Stimulated activated CD4-positive, alpha-beta T cell treated with anti-CD3 and anti-CD28 coated beads, Interleukin-2, amount 100 ng/mL, for 48 hours (primary cell): ENCODE measurements at regions not wholly inside any gene's neighbourhood (a gene's known extent, or its start where the extent isn't known, plus 50 kb on each side); places are given as distances from the start of the nearest gene placed in this dataset.

Experiments
- DNase-seq, 2 donors: peaks; one replicate each; pipeline ENCODE4 v3.0.0-alpha.2; 2020

DNA sequence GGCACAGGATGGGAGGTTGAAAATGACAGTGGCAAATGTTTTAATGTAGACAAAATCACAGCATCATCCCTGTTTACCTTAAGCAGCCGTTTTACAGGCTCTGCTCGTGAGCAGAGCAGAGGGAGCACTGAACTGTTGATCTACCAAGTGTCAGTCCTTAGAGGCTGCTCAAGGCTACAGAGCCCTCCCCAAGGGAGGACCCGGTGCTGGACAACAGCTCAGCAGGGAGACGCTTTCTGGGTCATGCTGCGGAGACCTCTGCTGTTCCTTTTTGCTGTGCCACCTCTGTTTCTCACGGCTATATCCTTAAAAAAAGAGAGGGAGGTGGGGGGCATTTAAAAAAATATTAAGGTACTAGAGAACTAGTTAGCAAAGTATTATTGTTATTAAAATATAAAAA, 400.2 kb downstream of the GABRB3 start:
- DNase-seq: no peak

DNA sequence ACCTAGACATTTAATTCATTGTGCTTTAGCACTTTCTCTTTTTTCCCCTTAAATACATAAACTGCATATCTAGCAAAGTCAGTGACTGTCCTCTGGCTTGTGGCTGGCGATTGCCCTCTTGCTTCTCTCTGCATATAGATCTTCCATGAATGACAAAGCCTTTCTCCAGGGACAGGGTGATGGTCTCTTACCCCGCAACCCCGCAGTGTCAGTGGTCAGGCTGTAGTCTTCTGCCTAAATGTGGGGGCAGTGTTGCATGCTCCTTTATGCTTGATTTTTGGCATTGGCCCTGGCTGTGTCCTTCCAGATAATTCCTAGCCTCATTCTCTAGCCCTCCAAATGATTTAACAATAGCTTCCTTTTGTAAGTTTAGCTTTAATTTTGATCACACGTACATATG, 407.8 kb downstream of the GABRB3 start:
- no peak for DNase-seq

DNA sequence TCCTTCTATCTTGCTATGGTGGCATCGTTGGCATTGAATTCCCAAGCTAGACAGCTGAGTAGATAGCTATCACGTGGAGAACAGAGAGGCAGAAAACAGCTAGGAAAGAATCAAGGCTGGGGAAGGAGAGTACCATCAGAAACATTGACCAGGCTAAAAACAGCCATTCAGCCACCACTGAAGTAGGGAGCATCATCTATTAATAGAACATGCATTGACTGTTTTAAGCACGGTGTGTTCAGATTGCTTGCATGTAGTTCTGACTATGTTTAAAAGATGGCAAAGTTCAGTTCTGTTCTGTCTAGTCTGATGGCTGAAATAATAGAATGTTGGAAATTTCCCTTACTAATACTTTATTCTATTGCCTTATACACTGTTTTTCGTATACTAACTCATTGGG, 413.0 kb downstream of the GABRB3 start:
- DNase-seq: no peak

DNA sequence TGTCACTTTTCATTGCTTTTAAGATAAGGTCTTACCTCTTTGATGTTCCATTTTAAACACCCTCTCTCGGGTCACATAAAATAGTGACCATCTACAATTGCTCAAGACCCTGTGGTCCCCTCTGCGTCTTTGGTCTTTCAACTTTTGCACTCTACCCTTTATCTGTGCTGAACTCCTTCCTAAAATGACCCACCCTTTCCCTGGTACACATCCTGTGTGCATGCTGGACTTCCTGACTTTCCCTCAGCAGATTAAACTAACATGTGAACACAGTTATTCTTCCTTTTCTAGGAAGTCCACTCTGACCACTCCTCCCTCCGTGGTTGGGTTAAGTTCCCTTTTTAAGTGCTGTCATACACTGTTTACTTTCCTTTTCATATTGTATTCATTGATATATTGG, 414.2 kb downstream of the GABRB3 start:
- no peak for DNase-seq

DNA sequence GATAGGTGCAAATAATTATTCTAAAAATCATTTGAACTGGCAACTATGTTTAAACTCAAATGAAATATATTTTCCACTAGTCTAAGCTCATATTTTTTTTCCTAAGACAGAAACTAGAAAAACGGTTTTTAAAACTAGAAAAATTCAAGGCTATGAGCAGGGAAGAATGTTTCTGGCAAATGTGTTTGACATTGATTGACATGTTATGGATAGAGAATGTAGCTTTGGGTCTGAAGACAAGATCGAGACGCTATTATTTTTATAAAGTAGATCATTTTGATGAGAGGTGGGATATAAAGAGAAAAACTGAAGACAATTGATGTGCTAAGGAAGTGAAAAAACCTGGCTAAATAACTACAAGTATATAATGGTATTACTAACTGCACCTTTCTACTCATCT, 415.2 kb downstream of the GABRB3 start:
- no peak for DNase-seq

DNA sequence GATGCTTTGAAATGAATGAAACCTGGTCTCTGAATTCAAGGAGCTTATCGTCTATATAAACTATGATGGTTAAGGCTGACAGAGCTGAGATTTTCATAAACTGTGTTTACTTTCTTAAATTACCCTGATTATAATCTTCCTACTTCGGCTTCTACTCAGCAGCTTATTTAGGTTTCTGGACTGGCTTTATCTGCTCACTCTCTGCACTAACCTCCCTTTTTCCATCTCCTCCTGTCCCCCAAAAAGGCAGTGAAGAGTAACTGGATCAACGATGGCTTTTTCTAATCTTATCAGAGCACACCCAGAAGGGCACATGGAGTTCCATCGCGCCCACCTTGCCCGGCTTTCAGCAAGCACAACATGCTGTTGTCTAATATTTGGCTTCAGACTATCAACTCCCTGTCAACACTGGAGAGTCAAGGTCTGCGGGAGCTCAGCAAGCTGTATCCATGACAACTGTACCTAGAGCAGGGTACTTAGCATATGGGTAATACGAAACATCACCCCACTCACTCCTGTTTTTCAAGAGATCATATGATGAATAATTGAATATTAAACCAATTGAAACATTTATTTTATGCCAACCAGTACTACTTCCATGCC, 417.3 kb downstream of the GABRB3 start:
- no peak for DNase-seq

DNA sequence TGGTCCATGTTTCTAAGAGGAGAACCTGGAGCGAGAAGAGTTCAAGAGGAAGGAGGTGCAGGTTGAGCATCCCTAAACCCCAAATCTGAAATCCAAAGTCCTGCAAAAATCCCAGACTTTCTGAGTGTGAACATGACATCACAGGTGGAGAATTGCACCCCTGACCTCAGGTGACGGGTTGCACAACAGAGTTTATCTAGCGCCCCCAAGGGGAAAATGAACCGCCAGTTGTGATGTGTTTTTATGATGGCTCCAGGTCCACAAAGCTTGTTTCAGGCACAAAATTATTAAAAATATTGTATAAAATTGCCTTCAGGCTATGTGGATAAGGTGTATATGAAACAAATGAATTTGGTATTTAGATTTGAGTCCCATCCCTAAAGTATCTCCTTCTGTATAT, 420.0 kb downstream of the GABRB3 start:
- DNase-seq: no peak

DNA sequence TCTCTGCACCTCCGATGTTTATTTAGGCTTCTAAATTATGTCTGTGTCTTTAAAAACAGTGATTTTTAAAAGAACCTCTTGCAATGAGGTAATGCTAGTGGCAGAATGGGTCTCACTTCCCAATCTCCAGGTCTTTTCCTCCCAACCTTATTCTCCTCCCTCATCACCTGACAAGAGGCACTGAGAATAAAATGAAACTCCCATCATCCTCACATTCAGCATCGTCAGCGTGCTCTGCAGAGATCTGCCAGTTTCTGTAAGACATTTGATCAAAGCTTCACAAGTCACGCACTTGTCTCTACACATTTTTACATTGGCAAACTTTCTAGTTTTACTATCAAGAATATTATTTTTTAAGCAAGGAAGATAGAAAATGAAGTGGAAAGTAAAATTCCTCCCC, 420.5 kb downstream of the GABRB3 start:
- DNase-seq: no peak

DNA sequence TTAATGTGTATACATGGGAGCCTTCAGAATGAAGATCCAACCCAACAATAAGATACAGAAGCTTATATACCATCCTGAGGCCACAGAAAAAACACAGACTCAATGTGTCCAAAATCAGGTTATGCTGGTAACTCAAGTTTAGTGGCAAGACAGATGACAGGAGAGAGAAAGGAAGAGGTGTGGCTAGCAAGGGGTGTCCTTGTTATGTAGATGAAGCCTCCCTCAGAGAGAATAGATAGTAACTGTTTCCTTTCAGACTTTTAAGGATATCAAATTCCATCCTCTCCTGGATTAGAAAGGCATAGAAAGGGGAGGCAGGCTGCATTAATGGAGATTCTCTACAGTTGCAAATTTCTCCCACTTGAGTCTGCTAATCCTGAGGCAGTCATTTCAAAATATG, 447.4 kb downstream of the GABRB3 start:
- DNase-seq: no peak

DNA sequence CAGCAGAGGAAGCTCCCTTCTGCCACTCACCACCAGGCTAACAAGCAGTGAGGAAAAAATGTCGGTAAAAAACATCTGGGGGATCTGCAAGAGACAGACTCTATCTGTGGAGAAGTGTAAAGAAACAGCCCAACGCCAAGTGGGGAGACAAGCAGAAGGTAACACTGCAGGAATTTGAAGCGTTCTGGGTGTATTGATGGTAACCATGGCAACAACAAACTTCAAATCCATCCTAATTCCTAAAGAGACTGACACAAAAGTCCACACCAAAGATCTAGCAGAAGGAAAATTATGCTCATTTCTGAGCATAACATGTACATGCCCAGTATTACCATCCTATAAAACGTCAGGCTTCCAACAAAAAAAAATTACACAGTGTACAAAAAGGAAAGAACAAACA, 449.3 kb downstream of the GABRB3 start:
- no peak for DNase-seq

DNA sequence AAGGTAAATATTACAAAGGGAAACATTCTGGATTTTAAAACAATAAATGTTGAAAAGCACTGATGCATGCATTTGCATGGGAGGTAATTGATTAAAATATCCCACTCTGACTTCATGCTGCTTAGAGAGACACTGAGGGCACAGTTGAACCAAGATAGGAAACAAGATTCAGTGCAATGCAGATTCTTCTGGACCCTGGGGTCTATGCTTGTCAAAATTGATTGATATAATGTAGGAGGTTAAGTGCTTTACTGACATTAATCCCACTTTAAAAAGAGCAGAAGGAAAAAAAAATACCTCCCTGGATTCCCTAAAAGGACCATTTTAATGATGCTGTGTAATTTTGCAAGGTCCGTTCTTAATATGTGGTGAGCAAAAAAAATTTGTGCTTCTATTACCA, 454.2 kb downstream of the GABRB3 start:
- DNase-seq: no peak

DNA sequence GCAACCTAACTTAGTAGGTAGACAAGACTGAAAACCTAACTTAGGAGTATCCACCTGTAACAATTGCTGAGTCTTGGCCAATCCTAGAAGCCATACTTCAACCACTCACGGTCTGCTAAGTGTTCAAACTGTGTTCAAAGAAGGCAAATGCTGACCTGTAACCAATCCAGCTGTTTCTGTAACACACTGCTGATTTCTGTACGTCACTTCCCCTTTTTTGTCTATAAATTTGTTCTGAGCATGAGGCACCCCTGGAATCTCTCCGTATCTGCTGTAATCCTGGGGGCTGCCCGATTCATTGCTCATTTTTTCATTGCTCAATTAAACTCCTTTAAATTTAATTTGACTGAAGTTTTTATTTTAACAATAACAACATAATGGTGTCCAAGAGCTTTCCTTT, 451.4 kb upstream of the ATP10A start:
- no peak for DNase-seq

DNA sequence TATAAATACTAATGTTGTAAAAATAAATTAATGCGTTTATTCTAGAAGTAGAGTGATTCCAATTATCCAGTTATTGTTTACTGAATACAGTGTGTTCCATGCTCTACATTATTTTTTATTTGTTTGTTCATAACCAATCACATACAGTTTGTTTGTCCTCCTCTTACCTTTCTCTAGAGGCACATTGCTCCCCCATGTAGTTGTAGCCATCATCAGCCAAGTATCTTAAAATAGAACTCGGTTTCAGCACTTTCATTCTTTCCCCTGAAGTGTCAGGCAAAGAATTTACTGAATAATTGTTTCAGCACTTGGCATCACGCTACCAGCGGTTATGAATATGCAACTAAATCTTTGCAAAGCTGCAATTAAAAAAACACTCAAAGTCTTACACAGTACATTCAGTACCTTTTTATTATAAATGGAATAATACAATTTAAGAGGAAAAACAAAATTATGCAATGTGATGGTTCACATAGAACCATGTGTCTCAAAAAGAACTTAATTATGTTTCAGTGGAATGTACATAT, 448.6 kb upstream of the ATP10A start:
- DNase-seq: no peak

DNA sequence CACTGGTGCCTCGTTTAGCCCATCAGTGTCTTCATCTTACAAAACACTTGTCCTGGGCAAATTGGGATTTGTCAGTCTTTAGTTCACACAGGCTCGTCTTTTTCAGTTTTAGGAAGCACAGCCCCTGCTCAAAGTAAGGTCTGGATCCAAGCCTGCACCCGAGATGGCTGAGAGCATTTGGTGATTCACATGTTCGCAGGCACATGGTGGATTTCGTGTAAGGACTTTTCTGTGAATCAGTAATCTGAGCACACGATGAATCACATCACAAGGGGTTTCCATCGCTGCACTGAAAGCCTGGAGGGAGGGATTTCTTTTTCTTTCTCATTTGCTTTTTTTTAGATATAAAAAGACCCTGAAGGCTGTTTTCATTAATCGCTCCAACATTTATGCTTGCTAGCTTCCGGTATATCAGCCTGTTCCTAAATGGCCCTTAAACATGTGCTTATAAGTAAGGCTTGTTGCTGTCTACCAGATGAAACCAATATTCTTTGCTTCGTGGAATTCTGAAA, 435.6 kb upstream of the ATP10A start:
- no peak for DNase-seq

DNA sequence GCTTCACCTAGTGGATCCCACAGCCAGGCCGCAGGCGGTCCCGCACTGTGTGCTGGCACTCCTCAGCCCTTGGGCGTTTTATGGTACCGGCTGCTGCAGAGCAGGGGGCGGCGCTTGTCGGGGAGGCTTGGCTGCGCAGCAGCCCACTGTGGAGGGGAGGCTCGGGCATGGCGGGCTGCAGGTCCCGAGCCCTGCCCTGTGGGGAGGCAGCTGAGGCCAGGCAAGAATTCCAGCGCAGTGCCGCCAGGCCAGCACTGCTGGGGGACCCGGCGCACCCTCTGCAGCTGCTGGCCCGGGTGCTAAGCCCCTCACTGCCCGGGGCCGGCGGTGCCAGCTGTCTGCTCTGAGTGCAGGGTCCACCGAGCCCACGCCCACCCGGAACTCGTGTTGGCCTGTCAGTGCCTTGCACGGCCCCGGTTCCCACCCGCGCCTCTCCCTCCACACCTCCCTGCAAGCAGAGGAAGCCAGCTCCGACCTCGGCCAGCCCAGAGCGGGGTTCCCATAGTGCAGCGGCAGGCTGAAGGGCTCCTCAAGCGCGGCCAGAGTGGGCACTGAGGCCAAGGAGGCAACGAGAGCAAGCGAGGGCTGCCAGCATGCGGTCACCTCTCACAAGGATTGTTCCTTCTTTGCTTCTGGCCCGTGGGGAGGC, 435.0 kb upstream of the ATP10A start:
- DNase-seq: no peak

DNA sequence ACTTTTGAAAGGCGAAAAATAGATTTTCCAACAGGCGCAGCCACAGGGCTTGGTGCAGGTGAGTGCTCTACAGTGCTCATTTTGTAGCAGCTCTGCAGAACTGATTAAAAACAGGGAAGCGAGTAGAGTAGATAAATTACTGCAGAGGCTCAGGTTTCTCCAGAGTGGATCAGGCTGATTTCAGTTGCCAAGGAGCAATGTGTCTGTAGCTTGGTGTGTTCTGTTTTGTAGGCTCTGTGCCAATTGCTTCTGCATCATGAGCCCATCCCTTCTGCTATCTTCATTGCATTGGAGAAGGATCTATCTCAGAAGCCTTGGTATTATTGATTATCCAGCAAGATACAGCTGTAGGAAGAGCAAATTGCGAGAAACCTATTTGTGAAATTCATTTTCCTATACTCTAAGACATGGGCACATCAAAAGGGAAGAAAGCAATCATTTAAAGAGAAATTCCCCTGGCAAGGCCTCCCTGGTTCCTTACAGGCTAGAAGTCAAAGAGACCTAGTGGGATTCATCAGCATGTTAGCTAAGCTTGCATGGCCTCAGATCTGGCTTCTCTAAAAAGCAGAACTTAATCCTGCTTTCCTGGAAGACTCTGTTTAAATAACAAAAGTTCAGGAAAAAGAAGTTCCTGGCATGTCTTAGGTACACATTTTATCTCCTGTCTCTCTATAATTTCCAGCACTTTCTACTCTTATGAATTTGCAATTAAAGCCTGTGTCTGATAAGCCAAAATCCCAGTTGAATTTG, 432.4 kb upstream of the ATP10A start:
- no peak for DNase-seq

DNA sequence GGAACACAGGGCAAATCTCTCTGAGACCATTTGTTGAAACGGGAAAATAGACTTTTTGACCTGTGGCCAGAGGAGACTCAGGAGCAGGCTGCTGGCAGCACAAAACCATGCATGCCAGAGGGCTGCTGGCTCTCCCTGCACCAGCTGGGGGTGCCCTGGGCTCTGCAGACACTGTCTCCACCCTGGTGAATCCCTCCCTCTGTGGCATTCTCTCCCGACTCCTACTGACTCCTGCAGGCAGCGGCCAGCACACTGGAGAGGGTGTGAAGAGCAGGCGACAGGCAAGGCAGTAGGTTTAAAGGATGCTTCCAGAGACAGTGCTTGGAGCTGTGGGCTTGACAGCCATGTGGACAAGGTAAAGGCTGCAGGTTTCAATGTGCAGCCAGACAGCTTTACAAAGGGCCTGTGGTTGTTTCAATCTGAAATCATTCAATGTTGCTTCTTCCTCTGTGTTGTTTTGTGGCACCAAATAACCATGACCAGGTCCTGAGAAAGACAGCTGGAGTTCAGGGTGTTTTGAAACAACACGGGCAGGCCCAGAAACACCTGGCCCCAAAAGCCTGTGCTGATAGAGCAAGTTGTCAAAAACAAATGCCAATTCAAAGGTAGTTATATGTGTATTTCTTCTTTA, 431.0 kb upstream of the ATP10A start:
- DNase-seq: no peak

DNA sequence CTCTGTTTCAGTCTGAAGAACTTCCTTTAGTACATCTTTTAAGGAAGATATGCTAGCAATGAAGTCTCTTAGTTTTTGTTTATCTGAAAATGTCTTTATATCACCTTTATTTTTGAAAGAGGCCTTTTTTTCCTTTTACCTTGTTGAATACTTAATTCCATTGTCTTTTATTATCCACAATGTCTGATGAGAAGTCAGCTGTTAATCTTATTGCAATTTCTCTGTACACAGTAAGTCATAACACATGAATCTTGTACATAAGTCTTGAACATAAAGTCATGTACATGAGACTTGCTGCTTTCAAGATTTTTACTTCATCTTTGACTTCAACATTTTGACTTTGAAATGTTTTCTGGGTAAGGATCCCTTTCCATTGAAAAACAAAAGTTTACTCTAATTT, 424.3 kb upstream of the ATP10A start:
- DNase-seq: no peak

DNA sequence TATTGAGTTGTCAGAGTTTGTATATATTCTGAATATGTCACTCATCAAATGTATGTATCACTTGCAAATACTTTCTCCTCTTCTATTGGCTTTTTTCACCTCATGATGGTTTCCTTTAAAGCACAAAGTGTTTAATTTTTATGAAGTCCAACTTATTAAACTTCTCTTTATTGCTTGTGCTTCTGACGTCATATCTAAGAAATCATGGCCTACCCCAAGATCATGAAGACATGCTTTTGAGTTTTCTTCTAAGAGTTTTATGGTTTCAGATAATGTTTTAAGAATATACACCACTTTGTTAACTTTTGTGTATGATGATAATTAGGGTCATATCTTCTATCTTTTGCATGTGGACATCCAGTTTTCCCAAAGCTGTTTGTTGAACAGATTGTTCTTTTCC, 417.2 kb upstream of the ATP10A start:
- DNase-seq: no peak

DNA sequence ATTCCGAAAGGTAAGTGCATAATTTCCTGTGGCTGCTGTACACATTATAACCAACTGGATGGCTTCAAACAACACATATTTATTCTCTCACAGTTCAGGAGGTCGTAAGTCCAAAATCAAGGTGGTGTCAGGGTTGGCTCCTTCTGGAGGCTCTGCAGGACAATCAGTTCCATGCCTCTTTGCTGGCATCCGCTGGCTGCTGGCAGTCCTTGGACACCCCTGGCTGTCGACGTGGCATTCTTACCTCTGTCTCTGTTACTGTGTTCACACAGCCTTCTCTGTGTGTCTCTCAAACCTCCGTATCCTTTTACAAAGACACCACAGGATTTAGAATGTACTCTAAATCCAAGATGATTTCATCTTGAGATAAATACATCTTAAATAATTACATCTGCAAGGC, 398.8 kb upstream of the ATP10A start:
- no peak for DNase-seq

DNA sequence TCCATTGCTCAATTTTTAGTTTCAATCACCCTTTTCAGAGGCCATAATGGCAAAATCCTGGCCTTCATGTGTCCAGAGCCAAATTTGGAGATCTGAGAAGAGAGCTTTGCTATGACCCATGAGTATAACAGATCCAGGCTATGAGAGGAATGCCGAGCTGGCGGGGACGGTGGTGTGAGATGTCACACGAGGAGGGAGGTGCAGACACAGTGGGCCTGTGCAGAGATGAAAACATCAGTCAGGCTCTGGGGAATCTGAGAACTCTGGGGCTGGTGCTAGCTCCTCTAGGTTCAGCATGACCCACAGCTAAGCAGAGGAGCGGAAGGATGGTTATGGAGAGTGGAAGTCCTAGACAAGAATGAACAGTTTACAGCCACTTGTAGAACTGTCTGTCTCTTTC, 398.3 kb upstream of the ATP10A start:
- no peak for DNase-seq

DNA sequence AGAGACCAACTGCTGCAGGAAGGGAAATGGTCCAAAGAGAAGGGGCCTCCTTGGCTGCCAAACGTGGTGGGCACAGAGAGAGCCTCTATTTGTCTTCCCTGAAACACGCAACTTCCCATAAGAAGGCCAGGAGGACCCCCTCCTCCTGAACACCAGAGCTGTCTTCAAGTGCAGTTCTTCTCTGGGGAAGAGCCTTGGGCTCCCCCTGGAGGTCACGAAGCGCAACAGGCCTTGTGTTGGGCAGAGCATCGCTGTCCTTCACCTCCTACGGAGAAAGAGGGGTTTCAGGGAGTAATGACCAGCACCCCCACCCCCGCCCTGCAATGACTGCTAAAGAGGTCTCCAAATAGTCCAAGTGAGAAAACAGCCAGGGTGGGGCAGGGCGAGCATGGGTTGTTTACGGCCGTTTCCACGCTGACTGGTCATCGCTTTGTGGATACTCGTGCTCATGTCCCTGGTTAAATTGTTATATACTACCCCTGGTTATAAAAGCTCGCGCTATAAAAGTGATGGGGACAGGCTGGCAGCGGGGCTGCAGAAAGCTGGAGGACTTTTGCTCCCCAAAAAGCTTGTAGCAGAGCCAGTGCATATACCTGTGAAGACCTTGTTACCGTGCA, 397.5 kb upstream of the ATP10A start:
- DNase-seq: peak; percentile 7 to 16

DNA sequence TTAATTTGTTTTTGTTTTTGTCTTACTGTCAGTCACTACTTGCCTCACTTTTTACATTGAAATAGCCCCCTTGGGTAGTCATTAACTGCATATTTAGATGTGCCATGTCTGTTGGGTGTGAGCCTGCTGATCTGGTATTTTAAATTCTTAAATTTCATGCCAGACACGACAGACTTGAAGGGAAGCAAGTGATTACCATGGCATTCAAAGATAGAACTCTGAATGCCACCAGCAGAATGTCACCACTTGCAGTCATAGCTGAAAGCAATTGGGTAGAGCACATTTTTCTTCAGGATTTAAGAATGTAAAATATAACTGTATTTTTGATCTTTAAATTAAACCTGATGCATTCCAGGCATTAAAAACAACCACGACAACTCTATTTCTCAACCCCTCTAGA, 396.5 kb upstream of the ATP10A start:
- DNase-seq: no peak
